Body of pancreas (tissue), 4 donors: ENCODE measurements at regions not wholly inside any gene's neighbourhood (a gene's known extent, or its start where the extent isn't known, plus 50 kb on each side); places are given as distances from the start of the nearest gene placed in this dataset.

ENCODE experiments used
- ATAC-seq: fragments of 150-250 bp; one replicate; pipeline ENCODE4 v1.9.1; 2016
- DNase-seq, 4 donors: peaks; one replicate each; pipeline ENCODE4 v3.0.0-alpha.2; 2019
- H3K27ac ChIP-seq, 4 donors: fragments of 200-600 bp; sonication (generic); 1 replicate in 3 of 4; 2 replicates in 1 of 4; pipeline versions ENCODE4 v1.5.1 to v1.6.1; 2016 to 2019; ENCODE audit warnings: mild to moderate bottlenecking in 1 of 4, mixed read lengths in 1 of 4, moderate library complexity in 1 of 4
- H3K27me3 ChIP-seq, 2 donors: fragments of 200-600 bp; sonication (generic); one replicate each; pipeline ENCODE4 v1.6.0; 2016; ENCODE audit warnings: mild to moderate bottlenecking in 1 of 2
- H3K36me3 ChIP-seq, 2 donors: fragments of 200-600 bp; sonication (generic); replicated peaks in 1 of 2; 2 replicates each; pipeline ENCODE4 v1.5.1; 2016; ENCODE audit warnings: low read depth in 2 of 2; ENCODE audit not compliant: insufficient read depth in 1 of 2
- H3K4me1 ChIP-seq: fragments of 200-600 bp; sonication (generic); one replicate; pipeline ENCODE4 v1.6.0; 2016
- H3K4me3 ChIP-seq, 2 donors: fragments of 200-600 bp; sonication (generic); 1 replicate in 1 of 2; 2 replicates in 1 of 2; pipeline ENCODE4 v1.5.1; 2016 to 2019
- H3K9me3 ChIP-seq, 3 donors: fragments of 200-600 bp; sonication (generic); 1 replicate in 2 of 3; 2 replicates in 1 of 3; pipeline ENCODE4 v1.5.1; 2016
- POLR2A ChIP-seq, 3 donors: fragments of 450-650 bp; IDR thresholded peaks; one replicate each; pipeline ENCODE4 v1.6.1; 2016; ENCODE audit warnings: antibody characterized with exemption in 3 of 3, mild to moderate bottlenecking in 2 of 3
- WGBS, 2 donors: methylation state at CpG; one replicate each; pipeline ENCODE4 v1.1.5; 2017; 5-methylcytosine and 5-hydroxymethylcytosine counted together
- intact Hi-C: fragments of 100-400 bp; cut with DNase I; formaldehyde crosslinking; loops from one replicate; pipeline ENCODE4 v1.15.1; 2023
- TF ChIP-seq, protein P1 (sequence below), 7 experiments: fragments of 450-650 bp in 4 of 7; fragments of 200-600 bp in 3 of 7; sonication (generic) in 3 of 7; IDR thresholded peaks; one replicate each; pipeline ENCODE4 v1.5.1; 2016 to 2019; ENCODE audit warnings: antibody characterized with exemption in 7 of 7

DNA sequence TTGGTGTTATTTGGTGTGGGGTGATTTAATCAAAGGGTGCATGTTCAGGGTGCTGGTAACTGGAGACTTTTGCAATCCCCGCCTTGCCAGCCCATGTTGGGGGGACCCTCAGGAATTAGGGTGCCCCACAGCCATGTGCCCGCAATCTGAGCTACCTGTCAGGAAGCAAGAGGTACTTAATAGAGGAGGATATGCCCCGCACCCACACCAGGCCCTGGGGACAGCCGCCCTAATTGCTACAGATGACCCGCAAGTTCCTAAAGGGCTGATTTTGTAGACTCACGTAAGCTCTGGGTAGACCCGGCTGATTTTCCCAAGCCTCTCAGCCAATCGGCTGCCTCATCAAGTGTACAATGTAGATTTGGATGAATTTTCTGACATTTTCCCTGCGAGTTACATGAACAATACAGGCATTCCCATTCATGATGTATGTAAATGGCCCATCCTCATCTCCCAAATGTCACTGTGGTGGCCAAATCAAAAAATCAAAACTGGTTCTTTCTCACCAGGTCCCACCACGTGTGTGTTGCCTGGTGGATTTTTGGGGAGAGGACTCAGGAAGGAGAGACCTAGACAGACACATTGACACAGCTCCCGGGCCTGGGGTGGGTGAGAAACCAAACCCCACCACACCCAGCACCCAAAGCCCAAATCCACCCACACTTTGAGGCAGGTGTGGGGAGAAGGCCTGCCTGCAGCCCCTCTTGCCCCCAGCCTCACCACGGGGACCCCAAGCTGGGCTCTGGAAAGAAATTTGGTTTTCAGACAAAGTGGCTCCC is 119.2 kb upstream of the SPACA7 start:
- Histone ChIP-seq H3K9me3 (no peaks in the 10 kb centered on the region), H3K36me3 (no peaks in the 10 kb centered on the region), H3K27ac (no peak overlapping the region), H3K27me3 (peaks cover 0 to 4% of the 10 kb centered on the region in 2 donors), H3K4me1 (no peaks in the 10 kb centered on the region), H3K4me3 (no peak overlapping the region)
- no peak for TF ChIP-seq POLR2A (IDR thresholded peaks at IDR 0.05)
- TF ChIP-seq, protein P1, sequence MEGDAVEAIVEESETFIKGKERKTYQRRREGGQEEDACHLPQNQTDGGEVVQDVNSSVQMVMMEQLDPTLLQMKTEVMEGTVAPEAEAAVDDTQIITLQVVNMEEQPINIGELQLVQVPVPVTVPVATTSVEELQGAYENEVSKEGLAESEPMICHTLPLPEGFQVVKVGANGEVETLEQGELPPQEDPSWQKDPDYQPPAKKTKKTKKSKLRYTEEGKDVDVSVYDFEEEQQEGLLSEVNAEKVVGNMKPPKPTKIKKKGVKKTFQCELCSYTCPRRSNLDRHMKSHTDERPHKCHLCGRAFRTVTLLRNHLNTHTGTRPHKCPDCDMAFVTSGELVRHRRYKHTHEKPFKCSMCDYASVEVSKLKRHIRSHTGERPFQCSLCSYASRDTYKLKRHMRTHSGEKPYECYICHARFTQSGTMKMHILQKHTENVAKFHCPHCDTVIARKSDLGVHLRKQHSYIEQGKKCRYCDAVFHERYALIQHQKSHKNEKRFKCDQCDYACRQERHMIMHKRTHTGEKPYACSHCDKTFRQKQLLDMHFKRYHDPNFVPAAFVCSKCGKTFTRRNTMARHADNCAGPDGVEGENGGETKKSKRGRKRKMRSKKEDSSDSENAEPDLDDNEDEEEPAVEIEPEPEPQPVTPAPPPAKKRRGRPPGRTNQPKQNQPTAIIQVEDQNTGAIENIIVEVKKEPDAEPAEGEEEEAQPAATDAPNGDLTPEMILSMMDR (IDR thresholded peaks at IDR 0.05): no peak
- intact Hi-C loops: no loop called here
- no peak for ATAC-seq
- whole genome bisulfite sequencing, 2 donors: 68 to 73% methylated on average over 12 of the region's 12 CpGs
- DNase-seq: no peak

DNA sequence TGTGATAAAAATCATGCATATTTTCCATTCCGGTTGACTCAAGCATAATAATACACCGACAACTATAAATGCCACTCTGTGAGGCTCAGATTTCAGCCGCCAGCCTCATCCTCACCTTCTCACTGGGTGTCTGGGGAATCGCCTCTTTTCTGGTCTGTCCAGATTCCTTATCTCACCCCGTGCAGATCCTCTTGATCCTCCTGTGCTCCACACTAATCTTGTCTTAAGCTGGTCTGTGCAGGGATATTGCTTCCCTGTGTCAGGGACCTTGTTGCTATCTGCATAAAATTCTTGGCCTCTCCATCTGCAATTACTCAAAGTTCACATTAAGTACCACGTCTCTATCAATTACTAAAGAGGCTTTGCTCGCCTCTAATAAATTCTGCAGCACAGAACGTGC is 116.6 kb upstream of the SPACA7 start:
- Histone ChIP-seq H3K4me1 (no peaks in the 10 kb centered on the region), H3K36me3 (no peaks in the 10 kb centered on the region), H3K4me3 (no peak overlapping the region), H3K9me3 (no peaks in the 10 kb centered on the region), H3K27ac (no peak overlapping the region), H3K27me3 (no peaks in the 10 kb centered on the region)
- TF ChIP-seq POLR2A (IDR thresholded peaks at IDR 0.05): no peak
- TF ChIP-seq, protein P1 (IDR thresholded peaks at IDR 0.05): no peak
- no peak for ATAC-seq
- DNase-seq: no peak
- intact Hi-C loops: no loop called here
- 49 to 56% methylated on average over 8 of the region's 8 CpGs for WGBS, 2 donors

DNA sequence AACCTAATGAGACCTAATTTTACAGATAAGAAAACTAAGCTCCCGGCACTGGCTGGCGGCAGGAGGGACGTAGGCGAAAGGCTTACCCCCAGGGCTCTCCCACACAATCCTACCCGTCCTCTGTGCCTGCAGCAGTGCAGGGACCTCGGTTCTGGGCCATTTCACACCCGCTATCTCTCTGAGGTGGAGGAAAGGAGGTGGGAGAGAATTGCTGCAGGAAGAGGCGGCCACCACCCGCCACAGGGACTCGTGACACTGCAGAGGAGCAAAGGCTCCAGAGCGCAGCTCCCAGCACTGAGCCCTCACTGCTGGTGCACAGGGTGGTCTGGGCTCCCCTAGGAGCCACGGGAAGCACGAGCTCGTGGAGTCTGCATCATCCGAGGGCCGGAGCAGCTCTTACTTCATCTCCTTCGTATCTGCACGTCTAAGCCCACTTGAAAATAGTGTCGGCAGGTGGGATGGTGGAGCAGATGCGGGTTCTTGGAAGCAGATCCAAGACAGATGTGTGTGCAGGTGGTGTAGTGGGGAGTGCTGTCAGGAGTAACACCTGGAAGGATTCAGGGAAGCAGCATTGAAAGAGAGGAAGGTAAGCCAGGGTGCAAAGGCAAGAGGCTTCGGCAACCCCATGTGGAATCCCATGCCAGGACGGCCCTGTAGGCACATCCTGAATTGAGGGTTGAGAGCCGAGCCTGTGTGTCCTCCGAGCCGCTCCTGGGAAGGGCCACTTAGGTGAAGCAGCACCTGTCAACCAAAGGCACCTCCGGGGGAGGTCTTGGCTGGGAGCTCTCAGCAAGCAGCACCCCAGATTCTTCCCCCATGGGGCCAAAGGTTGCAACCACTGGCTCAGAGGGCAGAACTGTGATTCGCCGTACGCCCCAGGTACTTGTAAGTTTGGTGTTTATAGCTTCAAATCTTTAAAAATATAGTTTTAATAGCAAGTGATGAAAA is 115.8 kb upstream of the SPACA7 start:
- intact Hi-C loops: no loop called here
- 69 to 71% methylated on average over 27 to 29 of the region's 29 CpGs for WGBS, 2 donors
- ATAC-seq: no peak

GRCh38 chr13:112261924-112262323 is 114.2 kb upstream of the SPACA7 start:
- WGBS, 2 donors: 62 to 70% methylated on average over 6 to 8 of the region's 8 CpGs
- TF ChIP-seq, protein P1 (IDR thresholded peaks at IDR 0.05): no peak
- no peak for TF ChIP-seq POLR2A (IDR thresholded peaks at IDR 0.05)
- no peak for ATAC-seq

More for the DNA sequence above, 115.8 kb upstream of the SPACA7 start:
- H3K4me3 ChIP-seq: no peak overlapping the region
- no peaks in the 10 kb centered on the region for H3K27me3 ChIP-seq
- H3K36me3 ChIP-seq: no peaks in the 10 kb centered on the region
- H3K4me1 ChIP-seq: no peaks in the 10 kb centered on the region
- H3K9me3 ChIP-seq: no peaks in the 10 kb centered on the region
- H3K27ac ChIP-seq: no peak overlapping the region
- TF ChIP-seq, protein P1 (IDR thresholded peaks at IDR 0.05): no peak
- TF ChIP-seq POLR2A (IDR thresholded peaks at IDR 0.05): no peak
- DNase-seq: no peak

More at GRCh38 chr13:112261924-112262323, 114.2 kb upstream of the SPACA7 start:
- no peak overlapping the region for H3K4me3 ChIP-seq
- no peak for DNase-seq
- no peaks in the 10 kb centered on the region for H3K27me3 ChIP-seq
- intact Hi-C loops: no loop called here
- no peaks in the 10 kb centered on the region for H3K36me3 ChIP-seq
- no peaks in the 10 kb centered on the region for H3K9me3 ChIP-seq
- H3K27ac ChIP-seq: no peak overlapping the region
- no peaks in the 10 kb centered on the region for H3K4me1 ChIP-seq
